Small intestine (tissue), 7 donors: ENCODE measurements at regions not wholly inside any gene's neighbourhood (a gene's known extent, or its start where the extent isn't known, plus 50 kb on each side); places are given as distances from the start of the nearest gene placed in this dataset.
A peak's percentile ranks its signal among the peaks of the same experiment; 100 is the strongest.

Source experiments
- DNase-seq, 2 donors: peaks; one replicate each; pipeline versions ENCODE4 v3.0.0 to v3.0.0-alpha.2; 2013
- FAIRE-seq: peaks from 2 replicates; lab custom pipeline; 2012; peaks lifted over from hg19 to GRCh38; lab: Jason Lieb, UNC
- H3K27ac ChIP-seq, 3 donors: one replicate each; pipeline ENCODE4 v1.5.1; 2013; ENCODE audit warnings: low read length in 2 of 3, mild to moderate bottlenecking in 2 of 3, control low read depth in 1 of 3, inconsistent platforms in 1 of 3, low read depth in 1 of 3, moderate library complexity in 1 of 3
- H3K27me3 ChIP-seq, 3 donors: one replicate each; pipeline ENCODE4 v1.6.1; 2013; ENCODE audit warnings: low read length in 3 of 3, inconsistent platforms in 1 of 3; ENCODE audit not compliant: control insufficient read depth in 3 of 3, insufficient read depth in 3 of 3
- H3K36me3 ChIP-seq, 3 donors: one replicate each; pipeline ENCODE4 v1.6.1; 2013; ENCODE audit warnings: low read length in 3 of 3, inconsistent platforms in 1 of 3, low read depth in 1 of 3, mild to moderate bottlenecking in 1 of 3, moderate library complexity in 1 of 3; ENCODE audit not compliant: control insufficient read depth in 3 of 3, insufficient read depth in 2 of 3
- H3K4me1 ChIP-seq, 3 donors: one replicate each; pipeline ENCODE4 v1.6.1; 2013; ENCODE audit warnings: low read length in 2 of 3, inconsistent platforms in 1 of 3, low read depth in 1 of 3, mild to moderate bottlenecking in 1 of 3, moderate library complexity in 1 of 3; ENCODE audit not compliant: control insufficient read depth in 3 of 3, insufficient read depth in 2 of 3
- H3K4me3 ChIP-seq, 3 donors: one replicate each; pipeline ENCODE4 v1.5.1; 2013; ENCODE audit warnings: low read length in 3 of 3, control low read depth in 1 of 3, inconsistent platforms in 1 of 3, low read depth in 1 of 3, mild to moderate bottlenecking in 1 of 3, moderate library complexity in 1 of 3
- H3K9me3 ChIP-seq, 2 donors: one replicate each; pipeline ENCODE4 v1.6.1; 2013; ENCODE audit warnings: low read depth in 1 of 2, low read length in 1 of 2; ENCODE audit not compliant: control insufficient read depth in 2 of 2, insufficient read depth in 1 of 2
- WGBS, 3 donors: extraction: QIAGEN DNeasy Blood & Tissue Kit; methylation state at CpG; one replicate each; pipeline ENCODE4 v1.1.7; 2013; 5-methylcytosine and 5-hydroxymethylcytosine counted together
- donor health status: healthy with polysubstance abuse.
- donor health status: control.
- donor health status: control.
- donor health status: Bipolar disorder and iron deficiency.
- donor health status: healthy.

- Histone ChIP-seq H3K4me1 (peaks cover 0 to 18% (median 0%) of the 10 kb centered on the region in 3 donors), H3K9me3 (peaks cover 0 to 12% of the 10 kb centered on the region in 2 donors), H3K27me3 (no peaks in the 10 kb centered on the region), H3K36me3 (no peaks in the 10 kb centered on the region), H3K4me3 (no peak overlapping the region), H3K27ac (no peak overlapping the region)
- FAIRE-seq (peak; percentile 95), DNase-seq (peak; percentile 48 to 74)
- 59 to 76% (median 63%) methylated on average over 3 of the region's 3 CpGs for WGBS, 3 donors
Observed at GRCh38 chr4:114512595-114513295, 85.9 kb upstream of the UGT8 start.

- H3K27ac ChIP-seq = no peak overlapping the region
- H3K4me3 ChIP-seq = no peak overlapping the region
- H3K9me3 ChIP-seq = peaks cover 0 to 12% of the 10 kb centered on the region in 2 donors
- DNase-seq = no peak
- H3K27me3 ChIP-seq = no peaks in the 10 kb centered on the region
- H3K36me3 ChIP-seq = no peaks in the 10 kb centered on the region
- FAIRE-seq = no peak
- H3K4me1 ChIP-seq = no peaks in the 10 kb centered on the region
- 70 to 87% (median 71%) methylated on average over 2 of the region's 2 CpGs for WGBS, 3 donors
Observed at GRCh38 chr4:114519368-114519767, 79.2 kb upstream of the UGT8 start.

GRCh38 chr4:114527170-114527569, 71.4 kb upstream of the UGT8 start:
- no peaks in the 10 kb centered on the region for H3K9me3 ChIP-seq
- DNase-seq (no peak), FAIRE-seq (no peak)
- no peaks in the 10 kb centered on the region for H3K4me1 ChIP-seq
- WGBS, 3 donors = 81 to 96% (median 83%) methylated on average over 1 of the region's 1 CpG
- H3K27me3 ChIP-seq = no peaks in the 10 kb centered on the region
- H3K4me3 ChIP-seq = no peak overlapping the region
- H3K27ac ChIP-seq = no peak overlapping the region
- H3K36me3 ChIP-seq = no peaks in the 10 kb centered on the region

- Histone ChIP-seq H3K9me3 (no peaks in the 10 kb centered on the region), H3K4me3 (no peak overlapping the region), H3K27me3 (no peaks in the 10 kb centered on the region), H3K27ac (no peak overlapping the region), H3K4me1 (no peaks in the 10 kb centered on the region), H3K36me3 (no peaks in the 10 kb centered on the region)
- no peak for FAIRE-seq
- DNase-seq = no peak
- 17 to 24% (median 24%) methylated on average over 2 of the region's 2 CpGs for WGBS, 3 donors
Observed at GRCh38 chr4:114527637-114528036, 71.0 kb upstream of the UGT8 start.

GRCh38 chr4:114535725-114536124, 62.9 kb upstream of the UGT8 start:
- Histone ChIP-seq H3K4me1 (no peaks in the 10 kb centered on the region), H3K9me3 (no peaks in the 10 kb centered on the region), H3K4me3 (no peak overlapping the region), H3K27ac (no peak overlapping the region), H3K27me3 (no peaks in the 10 kb centered on the region), H3K36me3 (no peaks in the 10 kb centered on the region)
- WGBS, 3 donors = 29 to 39% (median 32%) methylated on average over 1 of the region's 1 CpG
- no peak for FAIRE-seq
- DNase-seq = no peak

GRCh38 chr4:114537352-114537751, 61.3 kb upstream of the UGT8 start:
- WGBS, 3 donors = 93 to 98% (median 94%) methylated on average over 3 of the region's 3 CpGs
- FAIRE-seq = no peak

GRCh38 chr4:114538012-114538617, 60.5 kb upstream of the UGT8 start:
- WGBS, 3 donors = 75 to 95% (median 77%) methylated on average over 5 of the region's 5 CpGs
- no peak for FAIRE-seq

More at GRCh38 chr4:114537352-114537751, 61.3 kb upstream of the UGT8 start:
- Histone ChIP-seq H3K27me3 (no peaks in the 10 kb centered on the region), H3K4me3 (no peak overlapping the region), H3K36me3 (no peaks in the 10 kb centered on the region), H3K27ac (no peak overlapping the region), H3K4me1 (no peaks in the 10 kb centered on the region), H3K9me3 (no peaks in the 10 kb centered on the region)
- no peak for DNase-seq

GRCh38 chr4:114539985-114540384, 58.6 kb upstream of the UGT8 start:
- Histone ChIP-seq H3K27ac (no peak overlapping the region), H3K9me3 (no peaks in the 10 kb centered on the region), H3K4me3 (no peak overlapping the region), H3K36me3 (no peaks in the 10 kb centered on the region), H3K4me1 (no peaks in the 10 kb centered on the region), H3K27me3 (no peaks in the 10 kb centered on the region)
- no peak for FAIRE-seq
- no peak for DNase-seq

More at GRCh38 chr4:114538012-114538617, 60.5 kb upstream of the UGT8 start:
- Histone ChIP-seq H3K36me3 (no peaks in the 10 kb centered on the region), H3K27me3 (no peaks in the 10 kb centered on the region), H3K9me3 (no peaks in the 10 kb centered on the region), H3K27ac (no peak overlapping the region), H3K4me1 (no peaks in the 10 kb centered on the region), H3K4me3 (no peak overlapping the region)
- DNase-seq = no peak
